HG02970 (cell line): ENCODE measurements at regions not wholly inside any gene's neighbourhood (a gene's known extent, or its start where the extent isn't known, plus 50 kb on each side); places are given as distances from the start of the nearest gene placed in this dataset.

Experiments used
- ATAC-seq: cut with Tn5 transposase; IDR thresholded peaks from one replicate; pipeline ENCODE4 v1.9.1; 2021; ENCODE audit warnings: mild to moderate bottlenecking, moderate library complexity, moderate number of reproducible peaks; ENCODE audit not compliant: unreplicated experiment, low FRiP score

- no peak for ATAC-seq
Measured at GRCh38 chr6:16978686-16979085, 123.2 kb upstream of the STMND1 start.

GRCh38 chr6:16976385-16977183, 125.3 kb upstream of the STMND1 start:
- ATAC-seq: no peak

DNA sequence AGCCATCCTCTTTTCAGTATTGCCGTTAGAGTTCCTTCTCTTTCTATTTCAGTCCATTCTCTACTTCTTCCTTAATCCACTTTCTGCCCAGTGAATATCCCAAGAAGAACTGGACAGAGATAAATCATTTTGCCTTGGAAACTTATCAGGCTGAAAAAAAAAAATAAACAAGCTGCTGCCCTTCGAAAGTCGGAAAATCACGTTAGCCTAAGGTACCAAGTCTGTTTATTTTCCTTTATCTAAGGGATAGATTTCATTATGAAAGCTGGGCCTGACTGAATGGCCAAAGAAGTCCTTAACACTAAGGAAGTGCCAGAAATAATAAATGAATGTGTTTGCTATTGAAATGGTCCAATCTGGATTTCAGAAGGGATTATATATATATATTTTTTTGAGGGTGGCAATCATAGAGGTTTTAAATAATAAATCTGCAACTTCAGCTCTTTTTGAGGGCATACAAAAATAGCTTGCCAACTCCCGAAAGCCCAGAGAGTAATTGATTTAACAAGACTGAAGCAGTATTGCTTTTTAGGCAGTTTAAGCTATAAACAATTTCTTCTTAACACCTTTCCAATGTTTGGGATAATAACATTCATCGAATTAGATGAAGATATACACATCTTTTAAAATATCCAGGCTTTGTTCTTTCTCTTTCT, 127.0 kb upstream of the STMND1 start:
- no peak for ATAC-seq

- ATAC-seq: no peak
Measured at GRCh38 chr6:16974387-16974673, 127.5 kb upstream of the STMND1 start.

DNA sequence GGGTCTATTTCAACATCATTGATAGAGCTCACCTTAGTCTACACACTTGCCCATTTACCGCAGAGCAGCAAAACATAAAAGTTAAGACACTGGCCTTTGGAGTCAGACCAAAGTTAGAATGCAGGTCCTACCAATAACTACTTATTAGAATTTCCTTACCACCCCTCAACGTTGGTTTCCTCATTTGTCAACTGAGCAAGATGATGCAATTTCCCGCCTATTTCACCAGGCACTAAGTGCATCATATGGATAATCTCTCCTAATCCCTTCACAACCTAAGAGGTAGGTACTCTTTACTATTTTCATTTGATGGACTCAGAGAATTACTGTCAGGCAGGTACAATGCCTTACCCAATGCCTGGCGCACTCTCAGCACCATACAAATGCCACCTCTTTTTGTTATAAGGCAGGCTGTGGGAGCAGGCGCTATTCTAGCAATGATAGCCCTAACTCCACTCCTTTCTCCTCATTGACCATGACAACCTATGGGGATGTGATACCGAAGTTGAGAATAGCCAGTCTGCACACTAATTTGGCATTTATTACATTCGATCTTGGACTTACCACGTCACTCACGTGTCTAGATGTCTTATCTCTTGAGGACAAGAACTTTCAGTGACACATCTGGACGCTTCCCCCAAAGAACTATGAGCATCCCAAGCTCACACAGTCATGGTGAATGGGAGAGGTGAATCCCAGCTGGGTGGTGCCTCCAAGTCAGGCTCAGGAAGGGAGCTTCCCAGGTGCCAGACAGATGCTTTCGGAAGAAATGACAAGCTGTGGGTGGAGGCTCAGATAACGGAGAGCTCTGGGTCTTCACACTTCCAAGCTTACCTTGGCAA, 128.1 kb upstream of the STMND1 start:
- ATAC-seq: no peak

DNA sequence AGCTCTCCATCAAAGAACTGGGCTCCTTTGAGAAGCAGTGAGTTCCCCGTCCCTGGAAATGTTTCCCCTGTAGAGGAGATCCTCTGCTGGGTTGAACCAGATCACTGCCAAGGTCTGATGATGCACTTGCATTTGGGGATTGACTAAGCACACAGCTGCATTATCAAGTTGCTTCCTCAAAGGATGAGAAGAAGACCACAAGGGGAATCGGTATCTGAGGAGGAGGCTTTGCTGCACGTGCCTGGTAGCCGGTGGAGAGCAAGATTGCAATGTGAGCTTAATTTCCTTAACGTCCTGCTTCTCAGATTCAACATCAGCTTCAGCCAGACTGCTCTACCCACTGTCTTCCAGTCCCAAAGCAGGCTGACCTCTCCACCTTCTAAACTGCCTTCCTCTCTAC, 128.8 kb upstream of the STMND1 start:
- ATAC-seq: no peak

- ATAC-seq: no peak
Measured at GRCh38 chr6:16972535-16972934, 129.3 kb upstream of the STMND1 start.

DNA sequence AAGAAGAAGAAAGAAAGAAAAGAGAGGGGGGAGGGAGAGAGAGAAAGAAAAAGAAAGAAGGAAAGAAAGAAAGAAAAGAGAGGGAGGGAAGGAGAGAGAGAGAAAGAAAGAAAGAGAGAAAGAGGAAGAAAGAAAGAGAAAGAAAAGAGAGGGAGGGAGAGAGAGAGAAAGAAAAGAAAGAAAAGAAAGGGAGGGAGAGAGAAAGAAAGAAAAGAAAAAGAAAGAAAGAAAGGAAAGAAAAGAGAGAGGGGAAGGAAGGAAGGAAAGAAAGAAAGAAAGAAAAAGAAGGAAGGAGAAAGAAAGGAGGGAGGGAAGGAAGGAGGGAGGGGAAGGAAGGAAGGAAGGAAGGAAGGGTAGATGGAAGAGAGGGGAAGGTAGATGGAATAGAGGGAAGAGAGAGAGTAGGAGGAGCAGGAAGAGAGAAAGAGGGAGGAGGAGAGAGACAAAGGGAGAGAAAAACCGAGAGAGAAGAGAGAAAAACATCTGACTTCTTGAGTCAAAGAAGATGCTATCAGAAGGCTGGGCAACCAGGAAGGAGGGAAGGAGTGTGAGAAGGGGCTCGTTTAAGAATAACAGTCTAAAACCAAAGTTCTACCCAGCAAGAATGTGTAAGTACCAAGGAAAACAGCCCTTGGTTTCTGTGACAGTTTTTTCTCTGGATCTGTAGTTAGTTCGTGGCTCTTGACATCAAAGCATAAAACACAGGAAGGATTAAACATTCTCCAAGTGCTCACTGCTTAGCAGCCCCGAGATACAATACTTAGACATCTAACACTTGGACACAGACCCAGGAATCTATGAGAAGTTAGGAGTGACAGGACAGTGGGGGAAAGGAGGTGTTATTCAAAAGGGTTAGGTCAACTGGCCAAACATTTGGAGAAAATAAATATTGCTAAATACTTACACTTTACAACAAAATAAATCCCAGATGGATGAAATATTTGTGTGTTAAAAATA, 131.9 kb upstream of the STMND1 start:
- no peak for ATAC-seq

- no peak for ATAC-seq
Measured at GRCh38 chr6:16968101-16968500, 133.7 kb upstream of the STMND1 start.

DNA sequence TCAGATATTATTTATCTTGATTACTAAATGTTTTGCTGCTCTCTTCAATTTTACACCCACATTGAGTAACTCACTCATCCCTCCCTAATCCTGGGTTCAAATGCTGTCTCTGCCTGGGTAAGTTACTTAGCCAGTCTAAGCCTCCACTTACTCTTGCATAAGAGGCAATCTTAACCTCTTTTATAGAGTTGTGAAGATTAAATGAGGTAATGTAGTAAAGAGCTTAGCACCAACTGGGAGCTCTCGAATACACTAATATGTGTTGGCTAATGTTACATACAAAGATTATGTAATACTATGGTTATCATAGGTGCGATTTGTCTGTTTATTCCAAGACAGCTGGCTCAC, 134.4 kb upstream of the STMND1 start:
- ATAC-seq: no peak

DNA sequence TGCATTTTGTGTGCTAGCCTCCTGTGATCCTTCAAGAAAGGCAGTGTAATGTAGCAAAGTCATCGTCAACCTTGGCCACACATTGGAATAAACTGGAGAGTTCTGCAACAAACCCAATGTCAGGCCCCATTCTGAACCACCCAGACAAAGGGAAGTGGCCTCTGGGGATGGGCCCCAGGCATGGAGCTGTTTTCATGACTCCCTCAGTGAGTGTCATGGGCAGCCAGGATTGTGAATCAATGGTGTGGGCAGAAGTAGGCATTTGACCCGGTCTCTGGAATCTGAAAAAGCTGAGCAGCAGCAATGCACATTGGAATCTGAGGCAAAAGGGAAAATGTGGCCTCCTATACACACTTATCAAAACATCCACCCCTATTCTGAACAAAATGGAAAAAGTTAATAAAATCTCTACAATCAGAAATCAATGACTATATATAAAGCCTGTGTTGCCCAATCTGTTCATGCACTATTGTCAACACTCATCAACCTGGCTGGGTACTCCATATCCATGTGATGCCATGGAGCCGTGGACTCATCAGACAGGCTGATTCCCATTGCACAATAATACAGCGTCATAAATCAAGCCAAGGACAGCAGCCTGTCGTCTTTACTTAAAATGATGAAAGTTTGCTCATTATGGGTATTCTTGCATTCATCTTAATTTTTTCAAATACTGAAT, 134.9 kb upstream of the STMND1 start:
- ATAC-seq: no peak

DNA sequence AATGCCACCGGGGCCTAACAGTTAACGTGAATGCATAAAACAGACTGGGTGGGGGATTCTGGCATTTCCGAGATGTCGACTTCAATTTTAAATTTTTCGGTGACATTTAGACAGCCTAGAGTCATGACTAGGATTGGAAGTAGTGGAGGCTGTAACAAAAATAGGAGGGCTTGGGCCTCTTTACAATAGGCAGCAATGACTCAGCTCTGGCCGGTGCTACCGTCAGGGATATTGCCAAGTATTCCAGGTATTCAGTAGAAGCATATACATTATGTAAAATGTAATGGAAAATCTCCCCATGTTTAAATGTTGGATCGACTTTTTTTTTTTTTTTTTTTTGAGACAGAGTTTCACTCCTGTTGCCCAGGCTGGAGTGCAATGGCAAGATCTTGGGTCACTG, 136.2 kb upstream of the STMND1 start:
- no peak for ATAC-seq

- ATAC-seq: no peak
Measured at GRCh38 chr6:16964553-16965499, 137.0 kb upstream of the STMND1 start.

GRCh38 chr6:16961577-16961976, 140.3 kb upstream of the STMND1 start:
- no peak for ATAC-seq

- no peak for ATAC-seq
Measured at GRCh38 chr6:16959789-16960188, 142.1 kb upstream of the STMND1 start.

DNA sequence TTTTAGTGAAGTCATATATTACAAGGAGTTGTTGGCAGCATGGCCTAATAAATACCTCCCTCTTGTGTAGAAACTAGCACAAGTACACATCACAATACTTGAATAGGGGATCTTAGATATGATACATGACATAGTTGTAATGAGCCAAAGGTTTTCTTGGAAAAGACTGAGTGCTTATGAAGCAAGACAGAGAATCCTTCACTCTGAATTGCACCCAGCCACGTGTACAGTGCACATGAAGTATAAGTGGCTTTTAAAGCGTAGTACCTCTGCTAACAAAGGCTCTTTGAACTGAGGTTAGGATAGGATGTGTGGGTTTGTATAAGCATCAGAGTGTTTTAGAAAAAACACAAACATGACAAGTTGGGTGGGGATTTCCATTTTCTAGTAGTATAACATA, 145.5 kb upstream of the STMND1 start:
- no peak for ATAC-seq

DNA sequence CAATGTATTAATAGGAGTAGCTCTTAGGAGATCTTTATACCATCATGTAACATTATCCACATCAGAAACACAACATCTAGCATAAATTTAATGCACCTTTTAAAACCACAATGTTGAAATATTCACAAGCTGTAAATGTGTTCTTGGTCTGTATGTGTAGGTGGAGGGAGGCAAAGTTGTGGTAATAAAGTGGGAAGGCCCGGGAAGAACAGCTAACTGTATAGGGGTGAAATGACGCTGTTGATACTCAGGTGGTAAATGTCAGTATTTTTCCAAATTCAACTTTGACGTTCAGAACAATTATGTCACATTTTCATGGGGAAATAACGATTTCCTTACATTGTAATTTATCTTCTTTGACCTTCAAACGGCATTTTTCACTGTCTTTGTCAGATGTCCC, 146.0 kb upstream of the STMND1 start:
- ATAC-seq: no peak

- ATAC-seq: no peak
Measured at GRCh38 chr6:16953905-16954304, 147.9 kb upstream of the STMND1 start.

- no peak for ATAC-seq
Measured at GRCh38 chr6:16953446-16953845, 148.4 kb upstream of the STMND1 start.
